ENCODE measurements at regions not wholly inside any gene's neighbourhood (a gene's known extent, or its start where the extent isn't known, plus 50 kb on each side); places are given as distances from the start of the nearest gene placed in this dataset.

DNA sequence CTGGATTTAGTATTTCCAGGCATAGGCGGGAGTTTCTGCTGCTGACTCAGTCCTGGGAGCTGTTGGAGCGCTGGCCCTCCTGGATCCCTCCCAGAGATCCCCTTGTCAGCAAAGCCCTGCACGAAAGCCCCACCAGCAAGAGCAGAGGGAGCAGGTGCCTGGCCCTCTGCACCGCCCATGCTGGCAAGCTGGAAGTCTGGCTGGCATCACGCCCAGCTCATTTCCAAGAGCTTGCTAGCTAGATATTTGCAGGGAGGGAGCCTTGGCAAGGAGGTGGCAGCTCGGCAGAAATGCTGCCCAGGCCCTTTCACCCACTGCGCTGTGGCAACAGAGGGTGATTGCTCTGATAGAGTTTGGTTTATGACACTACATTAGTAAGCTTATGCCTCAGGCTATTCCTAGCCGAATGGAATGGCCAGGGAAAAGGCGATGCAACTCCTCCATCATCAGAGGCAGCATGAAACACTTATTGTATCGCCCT lies 193.9 kb downstream of the EMP1 start:
- Histone ChIP-seq H3K27ac (ENCODE audit: low read length) (no peak overlapping the region), H3K36me3 (ENCODE audit: control insufficient read depth, low read depth, low read length) (no peaks in the 10 kb centered on the region), H3K4me1 (ENCODE audit: control insufficient read depth, low read depth, low read length) (no peaks in the 10 kb centered on the region), H3K4me3 (ENCODE audit: low read length) (no peak overlapping the region), H3K9ac (ENCODE audit: low read length) (no peak overlapping the region), H3K9me3 (ENCODE audit: control insufficient read depth, low read depth, low read length) (no peaks in the 10 kb centered on the region), H3K27me3 (ENCODE audit: control insufficient read depth, insufficient read depth, low read length) (no peaks in the 10 kb centered on the region)

DNA sequence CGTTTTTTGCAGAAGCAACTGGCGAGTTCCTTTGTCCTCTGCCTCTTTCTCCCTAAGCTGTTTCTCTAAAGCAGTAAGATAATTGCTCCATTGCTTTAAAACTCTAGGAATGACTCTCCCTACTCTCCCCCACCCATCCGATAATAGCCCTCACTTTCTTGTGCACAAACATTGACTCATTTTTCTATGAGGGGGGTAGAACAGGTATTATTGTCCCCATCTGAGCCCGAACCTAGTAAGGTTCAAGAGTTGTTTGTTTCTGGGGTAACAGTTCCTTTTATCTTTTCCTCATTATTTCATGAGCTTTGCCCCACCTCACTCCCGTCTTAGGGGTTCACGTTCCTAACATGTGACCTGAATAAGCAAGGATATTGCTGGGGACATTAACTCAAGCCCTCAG lies 190.6 kb downstream of the EMP1 start:
- Histone ChIP-seq H3K27me3 (ENCODE audit: control insufficient read depth, insufficient read depth, low read length) (no peaks in the 10 kb centered on the region), H3K9me3 (ENCODE audit: control insufficient read depth, low read depth, low read length) (no peaks in the 10 kb centered on the region), H3K4me1 (ENCODE audit: control insufficient read depth, low read depth, low read length) (no peaks in the 10 kb centered on the region), H3K4me3 (ENCODE audit: low read length) (no peak overlapping the region), H3K36me3 (ENCODE audit: control insufficient read depth, low read depth, low read length) (no peaks in the 10 kb centered on the region), H3K27ac (ENCODE audit: low read length) (no peak overlapping the region), H3K9ac (ENCODE audit: low read length) (no peak overlapping the region)

DNA sequence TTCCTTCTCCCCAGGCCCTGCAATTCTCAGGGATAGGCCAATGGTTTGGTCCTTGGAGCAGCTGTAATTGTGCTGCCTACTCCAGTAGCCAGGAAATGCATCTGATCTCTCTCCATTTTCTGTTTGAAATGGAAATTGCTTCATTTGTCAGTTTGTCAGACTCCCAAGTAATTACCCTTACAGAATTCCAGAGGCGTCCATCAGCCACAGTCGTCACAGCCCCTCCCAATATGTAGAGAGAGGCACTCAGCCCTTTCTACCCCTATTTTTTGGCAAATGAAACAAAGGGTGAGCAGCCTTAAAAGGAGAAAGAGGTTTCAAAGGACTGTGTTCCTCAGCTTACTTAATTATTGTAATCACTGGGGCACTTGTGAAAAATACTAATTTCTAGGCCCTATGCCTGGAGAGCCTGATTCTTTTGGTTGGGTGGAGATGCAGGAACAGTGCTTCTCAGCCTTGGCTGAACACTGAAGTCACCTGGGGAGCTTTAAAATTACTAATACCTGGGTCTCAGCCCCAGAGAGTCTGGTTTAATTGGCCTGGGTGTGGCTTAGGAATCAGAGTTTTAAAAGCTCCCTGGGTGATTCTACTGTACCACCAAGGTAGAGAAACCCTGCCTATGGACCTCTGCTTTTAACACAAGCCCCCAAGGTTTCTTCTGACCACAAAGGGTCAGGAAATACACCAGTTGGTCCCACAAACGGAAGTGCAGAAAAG lies 190.0 kb downstream of the EMP1 start:
- Histone ChIP-seq H3K9ac (ENCODE audit: low read length) (no peak overlapping the region), H3K4me3 (ENCODE audit: low read length) (no peak overlapping the region), H3K27me3 (ENCODE audit: control insufficient read depth, insufficient read depth, low read length) (no peaks in the 10 kb centered on the region), H3K4me1 (ENCODE audit: control insufficient read depth, low read depth, low read length) (no peaks in the 10 kb centered on the region), H3K36me3 (ENCODE audit: control insufficient read depth, low read depth, low read length) (no peaks in the 10 kb centered on the region), H3K9me3 (ENCODE audit: control insufficient read depth, low read depth, low read length) (no peaks in the 10 kb centered on the region), H3K27ac (ENCODE audit: low read length) (no peak overlapping the region)

DNA sequence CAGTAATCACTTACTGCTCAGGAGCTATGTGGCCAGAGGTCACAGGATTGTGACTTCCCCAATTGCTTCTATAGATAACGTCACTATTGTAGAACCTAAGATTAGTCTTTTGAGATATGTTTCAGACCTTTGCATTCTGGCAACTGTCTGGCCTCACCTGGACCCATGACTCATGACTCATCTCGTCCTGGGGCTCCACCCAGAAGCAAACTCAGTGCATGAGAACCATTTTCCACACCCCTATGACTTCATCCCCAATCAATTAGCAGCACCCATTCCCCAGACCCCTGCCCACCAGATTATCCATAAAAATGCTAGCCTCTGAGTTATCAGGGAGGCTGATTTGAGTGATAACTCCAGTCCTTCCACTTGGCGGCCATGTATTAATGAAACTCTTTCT lies 186.9 kb downstream of the EMP1 start:
- H3K27me3 ChIP-seq (ENCODE audit: control insufficient read depth, insufficient read depth, low read length), result no peaks in the 10 kb centered on the region
- H3K4me1 ChIP-seq (ENCODE audit: control insufficient read depth, low read depth, low read length), result no peaks in the 10 kb centered on the region
- no peaks in the 10 kb centered on the region for H3K9me3 ChIP-seq (ENCODE audit: control insufficient read depth, low read depth, low read length)
- H3K4me3 ChIP-seq (ENCODE audit: low read length), result no peak overlapping the region
- no peak overlapping the region for H3K9ac ChIP-seq (ENCODE audit: low read length)
- H3K36me3 ChIP-seq (ENCODE audit: control insufficient read depth, low read depth, low read length), result no peaks in the 10 kb centered on the region
- H3K27ac ChIP-seq (ENCODE audit: low read length), result no peak overlapping the region

DNA sequence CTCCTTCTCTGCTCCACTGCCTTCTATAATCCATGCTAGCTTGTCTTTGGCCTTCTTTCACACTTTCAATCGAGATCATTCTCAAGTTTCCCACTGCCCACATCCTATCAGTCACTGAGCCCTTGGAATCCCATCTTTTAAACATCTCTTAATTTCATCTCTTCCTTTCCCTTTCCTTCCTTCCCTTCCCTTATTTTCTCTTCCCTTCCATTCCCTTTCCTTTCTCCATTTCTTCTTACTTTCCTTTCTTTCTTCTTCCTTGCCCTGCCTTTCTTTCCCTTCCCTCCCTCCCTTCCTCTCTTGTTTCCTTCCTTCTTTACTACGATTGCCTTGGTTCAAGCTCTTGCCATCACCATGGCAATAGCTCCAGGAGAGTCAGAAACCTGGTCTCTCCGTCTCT lies 183.8 kb downstream of the EMP1 start:
- H3K36me3 ChIP-seq (ENCODE audit: control insufficient read depth, low read depth, low read length), result no peaks in the 10 kb centered on the region
- H3K4me3 ChIP-seq (ENCODE audit: low read length), result no peak overlapping the region
- H3K9me3 ChIP-seq (ENCODE audit: control insufficient read depth, low read depth, low read length), result no peaks in the 10 kb centered on the region
- H3K27ac ChIP-seq (ENCODE audit: low read length), result no peak overlapping the region
- no peaks in the 10 kb centered on the region for H3K4me1 ChIP-seq (ENCODE audit: control insufficient read depth, low read depth, low read length)
- no peak overlapping the region for H3K9ac ChIP-seq (ENCODE audit: low read length)
- no peaks in the 10 kb centered on the region for H3K27me3 ChIP-seq (ENCODE audit: control insufficient read depth, insufficient read depth, low read length)

DNA sequence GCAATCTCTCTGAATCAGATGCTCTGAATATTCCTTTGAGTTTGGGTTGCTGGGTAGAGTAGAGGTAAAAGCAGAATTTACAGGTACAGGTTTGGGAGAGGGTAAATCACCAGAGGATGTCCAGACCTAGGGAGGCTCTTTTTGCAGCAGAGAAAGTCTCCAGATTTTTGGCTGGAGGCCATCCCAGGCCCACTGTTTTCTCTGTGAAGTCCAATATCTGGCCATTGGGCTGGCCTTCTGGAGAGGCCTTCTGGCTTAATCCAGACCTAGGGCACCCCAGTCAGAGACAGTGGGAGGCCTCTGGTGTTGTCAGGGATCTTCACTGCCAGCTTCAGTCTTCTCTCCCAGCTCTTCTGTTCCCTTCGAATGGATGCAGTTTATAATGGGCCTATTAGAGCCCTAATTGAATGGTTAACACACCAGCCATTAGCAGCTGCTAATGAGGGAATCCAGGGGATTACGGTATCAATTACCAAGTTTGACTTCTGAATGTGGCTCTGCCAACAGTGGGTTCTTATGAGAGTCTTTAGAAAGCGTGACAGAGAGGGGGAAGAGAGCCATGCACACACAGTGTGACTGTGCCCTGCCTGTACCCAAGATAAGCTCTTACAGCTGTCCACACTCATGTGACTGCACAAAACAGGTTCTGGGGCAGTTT lies 183.1 kb downstream of the EMP1 start:
- H3K9me3 ChIP-seq (ENCODE audit: control insufficient read depth, low read depth, low read length), result no peaks in the 10 kb centered on the region
- H3K4me3 ChIP-seq (ENCODE audit: low read length), result no peak overlapping the region
- no peak overlapping the region for H3K9ac ChIP-seq (ENCODE audit: low read length)
- H3K27ac ChIP-seq (ENCODE audit: low read length), result no peak overlapping the region
- H3K4me1 ChIP-seq (ENCODE audit: control insufficient read depth, low read depth, low read length), result no peaks in the 10 kb centered on the region
- H3K27me3 ChIP-seq (ENCODE audit: control insufficient read depth, insufficient read depth, low read length), result no peaks in the 10 kb centered on the region
- no peaks in the 10 kb centered on the region for H3K36me3 ChIP-seq (ENCODE audit: control insufficient read depth, low read depth, low read length)

DNA sequence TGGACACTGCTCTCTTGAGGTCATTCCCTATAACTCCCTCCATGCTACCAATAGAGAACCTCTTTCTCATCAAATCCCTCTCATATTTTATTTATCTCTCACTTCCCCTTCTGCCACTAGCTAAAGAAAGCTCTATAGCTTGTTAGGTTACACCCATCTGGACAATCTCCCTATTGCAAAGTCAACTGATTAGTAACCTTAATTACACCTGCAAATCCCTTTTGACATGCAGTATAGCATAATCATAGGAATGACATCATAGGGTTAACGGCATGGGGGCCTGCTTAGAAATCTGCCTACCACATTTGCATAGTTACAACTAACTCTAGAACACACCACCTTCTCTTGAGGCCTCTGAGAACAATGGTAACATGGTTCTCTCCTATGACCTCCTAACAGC lies 181.2 kb downstream of the EMP1 start:
- no peak overlapping the region for H3K9ac ChIP-seq (ENCODE audit: low read length)
- H3K4me1 ChIP-seq (ENCODE audit: control insufficient read depth, low read depth, low read length), result no peaks in the 10 kb centered on the region
- no peak overlapping the region for H3K27ac ChIP-seq (ENCODE audit: low read length)
- no peaks in the 10 kb centered on the region for H3K27me3 ChIP-seq (ENCODE audit: control insufficient read depth, insufficient read depth, low read length)
- no peak overlapping the region for H3K4me3 ChIP-seq (ENCODE audit: low read length)
- H3K36me3 ChIP-seq (ENCODE audit: control insufficient read depth, low read depth, low read length), result no peaks in the 10 kb centered on the region
- no peaks in the 10 kb centered on the region for H3K9me3 ChIP-seq (ENCODE audit: control insufficient read depth, low read depth, low read length)

DNA sequence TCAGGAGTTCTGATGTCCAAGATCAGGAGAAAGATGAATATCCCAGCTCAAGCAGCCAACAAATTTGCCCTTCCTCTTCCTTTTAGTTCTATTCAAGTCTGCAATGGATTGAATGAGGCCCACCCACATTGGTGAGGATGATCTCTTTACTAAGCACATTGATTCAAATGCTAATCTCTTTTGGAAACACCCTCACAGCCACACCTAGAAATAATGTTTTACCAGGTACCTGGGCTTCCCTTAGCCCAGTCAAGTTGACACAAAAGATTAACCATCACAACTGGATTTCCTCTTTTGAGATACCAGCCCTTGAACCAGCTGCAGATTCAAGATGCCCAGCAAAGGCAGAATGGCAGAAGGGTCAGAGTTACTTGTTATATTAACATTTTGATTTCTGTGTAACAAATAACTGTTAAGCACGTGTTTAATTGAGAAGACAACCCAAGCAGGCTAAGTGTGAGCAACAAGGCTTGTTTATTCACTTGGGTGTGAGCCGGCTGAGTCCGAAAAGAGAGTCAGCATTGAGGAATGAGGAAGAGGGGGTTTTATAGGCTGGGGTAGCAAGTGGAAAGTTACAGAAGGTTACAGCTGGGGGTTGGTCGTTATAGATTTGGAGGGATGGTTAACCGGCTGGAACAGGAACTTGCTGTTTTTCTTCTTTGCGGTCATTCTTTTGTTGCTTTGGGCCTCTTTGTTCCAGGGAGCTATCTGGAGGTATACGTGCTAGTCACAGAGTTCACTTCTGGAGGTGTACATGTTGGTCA lies 180.3 kb downstream of the EMP1 start:
- Histone ChIP-seq H3K9me3 (ENCODE audit: control insufficient read depth, low read depth, low read length) (no peaks in the 10 kb centered on the region), H3K27ac (ENCODE audit: low read length) (no peak overlapping the region), H3K36me3 (ENCODE audit: control insufficient read depth, low read depth, low read length) (no peaks in the 10 kb centered on the region), H3K4me3 (ENCODE audit: low read length) (no peak overlapping the region), H3K9ac (ENCODE audit: low read length) (no peak overlapping the region), H3K4me1 (ENCODE audit: control insufficient read depth, low read depth, low read length) (no peaks in the 10 kb centered on the region), H3K27me3 (ENCODE audit: control insufficient read depth, insufficient read depth, low read length) (no peaks in the 10 kb centered on the region)

DNA sequence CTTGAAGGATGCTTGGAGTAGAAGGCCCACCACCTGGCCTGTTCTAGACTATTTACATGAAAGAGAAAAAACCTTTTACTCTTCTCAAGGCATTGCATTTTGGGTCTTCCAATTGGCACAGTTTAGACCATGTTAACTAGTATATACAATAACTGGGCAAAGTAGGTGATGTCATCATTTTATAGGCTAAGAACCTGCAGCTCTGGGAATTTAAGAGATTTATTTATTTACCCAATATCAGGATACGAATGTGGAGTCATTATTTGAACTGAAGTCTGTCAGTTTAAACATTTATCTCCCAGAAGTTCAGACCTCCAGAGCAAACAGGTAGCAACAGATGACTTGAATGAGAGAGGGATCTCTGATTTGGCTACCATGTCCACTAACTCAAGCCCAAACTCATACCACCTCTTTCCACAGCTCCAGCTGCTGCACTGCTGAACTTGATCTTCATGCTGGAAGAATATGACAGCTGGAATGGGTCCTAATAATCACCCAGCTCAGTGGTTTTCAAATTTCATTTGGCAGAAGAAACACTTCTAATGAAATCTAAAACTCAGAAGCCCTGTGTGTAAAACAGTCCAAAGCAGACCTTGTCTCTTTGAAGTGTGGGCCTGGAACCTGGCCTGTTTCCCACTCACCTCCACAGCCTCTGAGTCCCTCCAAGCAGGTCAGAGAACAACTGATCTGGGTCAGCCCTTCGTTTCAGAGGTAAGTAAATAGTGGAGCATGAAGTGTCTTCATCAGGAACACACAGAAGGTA lies 179.2 kb downstream of the EMP1 start:
- no peaks in the 10 kb centered on the region for H3K4me1 ChIP-seq (ENCODE audit: control insufficient read depth, low read depth, low read length)
- H3K27me3 ChIP-seq (ENCODE audit: control insufficient read depth, insufficient read depth, low read length), result no peaks in the 10 kb centered on the region
- H3K36me3 ChIP-seq (ENCODE audit: control insufficient read depth, low read depth, low read length), result no peaks in the 10 kb centered on the region
- no peak overlapping the region for H3K27ac ChIP-seq (ENCODE audit: low read length)
- H3K9ac ChIP-seq (ENCODE audit: low read length), result no peak overlapping the region
- H3K4me3 ChIP-seq (ENCODE audit: low read length), result no peak overlapping the region
- no peaks in the 10 kb centered on the region for H3K9me3 ChIP-seq (ENCODE audit: control insufficient read depth, low read depth, low read length)

DNA sequence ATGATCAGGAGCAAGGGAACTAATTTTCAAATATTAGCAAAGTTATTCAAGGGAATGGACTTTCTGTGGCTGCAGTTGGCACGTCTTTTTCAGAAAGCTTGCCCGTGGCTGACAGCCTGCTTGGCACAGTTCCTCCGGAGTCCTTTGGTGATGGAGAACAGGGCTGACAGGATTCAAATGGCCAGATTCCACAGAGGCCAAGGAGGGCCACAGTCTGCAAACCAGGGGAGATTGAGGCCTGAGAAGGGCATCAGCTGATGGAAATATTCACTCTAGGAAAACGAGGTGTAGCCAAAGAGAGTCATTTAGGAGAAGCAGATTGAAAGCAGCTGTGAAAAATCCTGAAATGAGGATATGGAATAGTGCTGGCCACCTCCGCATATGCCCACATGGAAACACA lies 178.3 kb downstream of the EMP1 start:
- no peaks in the 10 kb centered on the region for H3K36me3 ChIP-seq (ENCODE audit: control insufficient read depth, low read depth, low read length)
- no peak overlapping the region for H3K27ac ChIP-seq (ENCODE audit: low read length)
- H3K27me3 ChIP-seq (ENCODE audit: control insufficient read depth, insufficient read depth, low read length), result no peaks in the 10 kb centered on the region
- H3K4me1 ChIP-seq (ENCODE audit: control insufficient read depth, low read depth, low read length), result no peaks in the 10 kb centered on the region
- no peak overlapping the region for H3K9ac ChIP-seq (ENCODE audit: low read length)
- H3K4me3 ChIP-seq (ENCODE audit: low read length), result no peak overlapping the region
- no peaks in the 10 kb centered on the region for H3K9me3 ChIP-seq (ENCODE audit: control insufficient read depth, low read depth, low read length)

DNA sequence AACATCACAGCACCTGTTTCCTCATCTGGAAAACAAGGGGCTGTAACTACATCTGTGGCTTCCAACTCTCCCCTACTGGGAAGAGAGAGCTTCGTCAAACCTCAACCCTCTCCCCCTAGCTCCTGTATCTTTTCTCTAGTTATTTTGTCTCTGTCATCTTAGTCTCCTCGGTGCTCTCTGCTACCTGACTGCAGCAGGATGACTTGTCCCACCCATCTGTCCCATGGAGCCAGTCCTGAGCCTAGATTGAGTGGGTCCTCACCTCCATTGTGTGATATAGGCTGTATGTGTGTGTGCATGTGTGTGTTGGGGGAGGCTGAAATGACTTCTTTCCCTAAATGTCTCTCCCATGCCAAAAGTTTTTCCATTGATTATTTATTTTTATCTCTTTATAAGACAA lies 177.3 kb downstream of the EMP1 start:
- Histone ChIP-seq H3K9me3 (ENCODE audit: control insufficient read depth, low read depth, low read length) (no peaks in the 10 kb centered on the region), H3K36me3 (ENCODE audit: control insufficient read depth, low read depth, low read length) (no peaks in the 10 kb centered on the region), H3K4me1 (ENCODE audit: control insufficient read depth, low read depth, low read length) (no peaks in the 10 kb centered on the region), H3K27me3 (ENCODE audit: control insufficient read depth, insufficient read depth, low read length) (no peaks in the 10 kb centered on the region), H3K9ac (ENCODE audit: low read length) (no peak overlapping the region), H3K27ac (ENCODE audit: low read length) (no peak overlapping the region), H3K4me3 (ENCODE audit: low read length) (no peak overlapping the region)
